Peyer's patch (tissue), 4 donors: ENCODE measurements at regions not wholly inside any gene's neighbourhood (a gene's known extent, or its start where the extent isn't known, plus 50 kb on each side); places are given as distances from the start of the nearest gene placed in this dataset.

ENCODE experiments used
- POLR2A ChIP-seq, 2 donors: fragments of 450-650 bp; IDR thresholded peaks; one replicate each; pipeline ENCODE4 v1.5.1; 2017; ENCODE audit warnings: antibody characterized with exemption in 2 of 2, mild to moderate bottlenecking in 2 of 2, moderate library complexity in 2 of 2
- TF ChIP-seq, protein P1 (sequence below), 6 experiments: fragments of 450-650 bp in 4 of 6; fragments of 200-600 bp in 2 of 6; sonication (generic) in 1 of 6; IDR thresholded peaks; one replicate each; pipeline ENCODE4 v1.5.1; 2017 to 2019; ENCODE audit warnings: antibody characterized with exemption in 6 of 6, mild to moderate bottlenecking in 3 of 6, moderate library complexity in 1 of 6

DNA sequence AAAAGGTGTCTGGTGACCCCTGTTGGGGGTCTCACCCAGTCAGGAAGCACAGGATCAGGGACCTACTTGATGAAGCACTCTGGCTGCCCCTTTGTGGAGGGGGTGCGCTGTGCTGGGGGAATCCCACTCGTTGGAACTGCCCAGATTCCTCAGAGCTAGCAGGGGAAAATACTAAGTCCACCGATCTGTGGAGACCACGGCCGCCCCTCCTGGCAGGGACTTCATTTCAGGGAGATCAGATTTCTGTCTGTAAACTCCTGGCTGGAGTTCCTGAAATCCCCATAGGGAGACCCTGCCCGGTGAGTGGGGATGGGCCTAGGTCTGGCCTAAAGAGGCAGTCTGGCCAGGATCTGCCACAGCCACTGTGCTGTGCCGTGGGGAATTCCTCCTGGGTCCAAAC lies 79.3 kb upstream of the ADCY1 start:
- TF ChIP-seq, protein P1, sequence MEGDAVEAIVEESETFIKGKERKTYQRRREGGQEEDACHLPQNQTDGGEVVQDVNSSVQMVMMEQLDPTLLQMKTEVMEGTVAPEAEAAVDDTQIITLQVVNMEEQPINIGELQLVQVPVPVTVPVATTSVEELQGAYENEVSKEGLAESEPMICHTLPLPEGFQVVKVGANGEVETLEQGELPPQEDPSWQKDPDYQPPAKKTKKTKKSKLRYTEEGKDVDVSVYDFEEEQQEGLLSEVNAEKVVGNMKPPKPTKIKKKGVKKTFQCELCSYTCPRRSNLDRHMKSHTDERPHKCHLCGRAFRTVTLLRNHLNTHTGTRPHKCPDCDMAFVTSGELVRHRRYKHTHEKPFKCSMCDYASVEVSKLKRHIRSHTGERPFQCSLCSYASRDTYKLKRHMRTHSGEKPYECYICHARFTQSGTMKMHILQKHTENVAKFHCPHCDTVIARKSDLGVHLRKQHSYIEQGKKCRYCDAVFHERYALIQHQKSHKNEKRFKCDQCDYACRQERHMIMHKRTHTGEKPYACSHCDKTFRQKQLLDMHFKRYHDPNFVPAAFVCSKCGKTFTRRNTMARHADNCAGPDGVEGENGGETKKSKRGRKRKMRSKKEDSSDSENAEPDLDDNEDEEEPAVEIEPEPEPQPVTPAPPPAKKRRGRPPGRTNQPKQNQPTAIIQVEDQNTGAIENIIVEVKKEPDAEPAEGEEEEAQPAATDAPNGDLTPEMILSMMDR (IDR thresholded peaks at IDR 0.05): no peak
- no peak for TF ChIP-seq POLR2A (IDR thresholded peaks at IDR 0.05)
